ENCODE measurements at regions not wholly inside any gene's neighbourhood (a gene's known extent, or its start where the extent isn't known, plus 50 kb on each side); places are given as distances from the start of the nearest gene placed in this dataset. TPM values are rescaled to one million over a fixed set of nuclear protein-coding genes. Genes with fewer than 3 reads are reported as not detected.

Small RNAs in the stretch of these regions (microRNA-seq; reads per million reads assigned to microRNA genes)
- gene RNU6-718P (ENCODE audit: insufficient read depth, insufficient read length), result not detected

Small RNAs in the stretch of these regions (small RNA-seq; reads per million reads assigned to genes)
- gene RNU6-718P, result 0 reads per million in 5 experiments
